ENCODE measurements at regions not wholly inside any gene's neighbourhood (a gene's known extent, or its start where the extent isn't known, plus 50 kb on each side); places are given as distances from the start of the nearest gene placed in this dataset.
"Not testable (repeated sequence)": the region's sequence is repeated elsewhere in the genome, so short reads cannot be mapped to it uniquely, and the experiment has no call there.

DNA sequence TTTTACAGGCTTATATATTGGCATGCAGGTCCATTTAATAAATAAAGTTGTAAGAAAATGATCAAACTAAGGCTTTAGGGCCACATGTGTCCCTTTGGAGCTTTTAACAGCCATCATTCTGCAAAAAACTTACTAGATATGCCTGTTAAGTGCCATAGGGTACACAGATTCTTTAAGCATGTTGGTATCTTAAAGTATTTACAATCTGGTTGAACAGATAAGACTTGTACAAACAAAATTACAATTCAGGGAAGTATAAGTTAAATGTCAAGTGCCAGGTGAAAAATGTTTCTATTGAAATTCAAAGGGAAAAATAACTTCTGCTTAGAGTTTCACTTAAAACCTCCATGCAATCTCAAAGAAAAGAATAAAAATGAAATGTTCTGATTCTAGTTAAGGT, 558.4 kb upstream of the ST8SIA4 start:
- TF ChIP-seq POLR2A (IDR thresholded peaks at IDR 0.05), result no peak
- TF ChIP-seq, protein P1, sequence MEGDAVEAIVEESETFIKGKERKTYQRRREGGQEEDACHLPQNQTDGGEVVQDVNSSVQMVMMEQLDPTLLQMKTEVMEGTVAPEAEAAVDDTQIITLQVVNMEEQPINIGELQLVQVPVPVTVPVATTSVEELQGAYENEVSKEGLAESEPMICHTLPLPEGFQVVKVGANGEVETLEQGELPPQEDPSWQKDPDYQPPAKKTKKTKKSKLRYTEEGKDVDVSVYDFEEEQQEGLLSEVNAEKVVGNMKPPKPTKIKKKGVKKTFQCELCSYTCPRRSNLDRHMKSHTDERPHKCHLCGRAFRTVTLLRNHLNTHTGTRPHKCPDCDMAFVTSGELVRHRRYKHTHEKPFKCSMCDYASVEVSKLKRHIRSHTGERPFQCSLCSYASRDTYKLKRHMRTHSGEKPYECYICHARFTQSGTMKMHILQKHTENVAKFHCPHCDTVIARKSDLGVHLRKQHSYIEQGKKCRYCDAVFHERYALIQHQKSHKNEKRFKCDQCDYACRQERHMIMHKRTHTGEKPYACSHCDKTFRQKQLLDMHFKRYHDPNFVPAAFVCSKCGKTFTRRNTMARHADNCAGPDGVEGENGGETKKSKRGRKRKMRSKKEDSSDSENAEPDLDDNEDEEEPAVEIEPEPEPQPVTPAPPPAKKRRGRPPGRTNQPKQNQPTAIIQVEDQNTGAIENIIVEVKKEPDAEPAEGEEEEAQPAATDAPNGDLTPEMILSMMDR (IDR thresholded peaks at IDR 0.05 in 4 of 5, conservative IDR thresholded peaks at IDR 0.05 in 1 of 5), result no peak
- intact Hi-C loops (cut with DNase I; ENCODE audit: low total_unique reads) (no loop called here), in situ Hi-C loops (cut with MboI; ENCODE audit: low sequenced_read_pairs in 4 of 4) (no loop called here)
- ATAC-seq (no peak), DNase-seq (no peak)
- Histone ChIP-seq H3K27ac (no peak overlapping the region), H3K4me3 (no peak overlapping the region), H3K36me3 (no peaks in the 10 kb centered on the region), H3K4me1 (no peaks in the 10 kb centered on the region), H3K9me3 (no peaks in the 10 kb centered on the region), H3K27me3 (no peaks in the 10 kb centered on the region)

DNA sequence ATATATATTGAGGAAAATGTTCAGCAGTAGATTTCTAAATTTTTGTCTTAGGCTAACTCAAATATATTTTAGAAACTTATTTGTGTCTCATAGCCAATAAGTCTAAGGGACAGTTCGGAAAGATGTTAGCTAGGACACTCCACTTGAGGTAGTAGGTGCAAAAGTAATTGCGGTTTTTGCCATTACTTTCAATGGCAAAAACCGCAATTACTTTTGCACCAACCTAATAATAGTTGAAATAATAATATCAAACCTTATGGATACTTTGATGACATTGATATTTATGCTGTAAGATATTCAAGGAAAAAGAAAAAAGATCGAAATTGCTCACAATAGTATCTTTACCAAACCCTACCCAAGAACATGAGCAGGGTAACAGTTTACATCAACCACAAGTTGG, 555.5 kb upstream of the ST8SIA4 start:
- no peak for TF ChIP-seq POLR2A (IDR thresholded peaks at IDR 0.05)
- TF ChIP-seq, protein P1 (IDR thresholded peaks at IDR 0.05 in 4 of 5, conservative IDR thresholded peaks at IDR 0.05 in 1 of 5), result no peak
- in situ Hi-C loops (cut with MboI; ENCODE audit: low sequenced_read_pairs in 4 of 4) (no loop called here), intact Hi-C loops (cut with DNase I; ENCODE audit: low total_unique reads) (no loop called here)

DNA sequence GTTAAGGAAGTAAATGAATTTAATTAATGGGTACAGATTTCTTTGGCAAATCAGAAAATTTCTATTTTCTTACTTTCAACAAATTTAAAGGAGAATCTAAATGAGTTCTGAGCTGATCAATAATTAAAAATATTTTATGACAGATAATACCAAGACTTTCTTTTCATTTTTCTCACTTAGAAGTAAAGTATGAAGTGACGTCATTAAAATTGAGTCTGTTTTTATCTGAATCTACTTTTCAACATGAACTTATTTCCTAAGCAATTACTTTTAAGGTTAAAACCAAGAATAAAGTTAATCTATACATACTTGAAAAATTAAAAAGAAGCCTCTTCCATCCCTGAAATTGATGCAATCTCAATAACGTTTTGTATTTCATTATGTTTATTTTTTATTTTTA, 552.8 kb upstream of the ST8SIA4 start:
- Histone ChIP-seq H3K36me3 (no peaks in the 10 kb centered on the region), H3K4me3 (no peak overlapping the region), H3K4me1 (no peaks in the 10 kb centered on the region), H3K9me3 (no peaks in the 10 kb centered on the region), H3K27me3 (no peaks in the 10 kb centered on the region), H3K27ac (no peak overlapping the region)
- intact Hi-C loops (cut with DNase I; ENCODE audit: low total_unique reads), result no loop called here
- ATAC-seq (no peak), DNase-seq (no peak)
- in situ Hi-C loops (cut with MboI; ENCODE audit: low sequenced_read_pairs in 4 of 4), result no loop called here
- TF ChIP-seq, protein P1 (IDR thresholded peaks at IDR 0.05 in 4 of 5, conservative IDR thresholded peaks at IDR 0.05 in 1 of 5), result no peak
- no peak for TF ChIP-seq POLR2A (IDR thresholded peaks at IDR 0.05)

More for the DNA sequence above, 555.5 kb upstream of the ST8SIA4 start:
- Histone ChIP-seq H3K4me1 (no peaks in the 10 kb centered on the region), H3K4me3 (no peak overlapping the region), H3K9me3 (no peaks in the 10 kb centered on the region), H3K27me3 (no peaks in the 10 kb centered on the region), H3K36me3 (no peaks in the 10 kb centered on the region), H3K27ac (no peak overlapping the region)
- no peak for DNase-seq
- ATAC-seq, result no peak

DNA sequence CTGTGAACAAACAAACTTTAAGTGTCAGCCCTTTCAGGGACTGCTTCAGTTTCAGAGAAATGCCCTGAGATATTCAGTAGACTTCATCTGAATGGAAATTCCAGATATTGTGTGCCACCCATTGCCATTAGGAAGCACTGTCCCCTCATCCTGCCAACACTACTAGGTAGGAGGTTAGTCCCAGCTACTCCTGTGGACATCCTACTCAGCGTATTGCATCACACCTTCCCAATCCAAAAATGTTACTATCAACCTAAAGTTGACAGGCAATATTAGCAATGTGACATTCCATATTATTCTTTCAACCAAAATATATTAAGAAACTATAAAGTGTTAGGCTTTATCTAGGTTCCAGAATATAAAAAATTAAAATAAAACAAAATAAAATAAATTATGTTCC, 552.0 kb upstream of the ST8SIA4 start:
- DNase-seq (no peak), ATAC-seq (no peak)
- TF ChIP-seq, protein P1 (IDR thresholded peaks at IDR 0.05 in 4 of 5, conservative IDR thresholded peaks at IDR 0.05 in 1 of 5), result no peak
- TF ChIP-seq POLR2A (IDR thresholded peaks at IDR 0.05), result no peak
- Histone ChIP-seq H3K36me3 (no peaks in the 10 kb centered on the region), H3K4me1 (no peaks in the 10 kb centered on the region), H3K4me3 (no peak overlapping the region), H3K27me3 (no peaks in the 10 kb centered on the region), H3K9me3 (no peaks in the 10 kb centered on the region), H3K27ac (no peak overlapping the region)
- in situ Hi-C loops (cut with MboI; ENCODE audit: low sequenced_read_pairs in 4 of 4), result no loop called here
- intact Hi-C loops (cut with DNase I; ENCODE audit: low total_unique reads), result no loop called here

DNA sequence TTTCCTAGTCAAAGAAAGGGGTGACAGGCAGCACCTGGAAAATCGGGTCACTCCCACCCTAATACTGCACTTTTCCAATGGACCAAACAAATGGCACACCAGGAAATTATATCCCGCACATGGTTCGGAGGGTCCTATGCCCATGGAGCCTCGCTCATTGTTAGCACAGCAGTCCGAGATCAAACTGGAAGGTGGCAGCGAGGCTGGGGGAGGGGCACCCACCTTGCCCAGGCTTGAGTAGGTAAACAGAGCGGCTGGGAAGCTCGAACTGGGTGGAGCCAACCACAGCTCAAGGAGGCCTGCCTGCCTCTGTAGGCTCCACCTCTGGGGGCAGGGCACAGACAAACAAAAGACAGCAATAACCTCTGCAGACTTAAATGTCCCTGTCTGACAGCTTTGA, 539.2 kb upstream of the ST8SIA4 start:
- H3K27ac ChIP-seq, result not testable (repeated sequence)

More for the DNA sequence above, 539.2 kb upstream of the ST8SIA4 start:
- H3K4me3 ChIP-seq; intact Hi-C loops (cut with DNase I; ENCODE audit: low total_unique reads); H3K36me3 ChIP-seq; H3K4me1 ChIP-seq; H3K9me3 ChIP-seq; DNase-seq; H3K27me3 ChIP-seq; ATAC-seq; in situ Hi-C loops (cut with MboI; ENCODE audit: low sequenced_read_pairs in 4 of 4): not testable (repeated sequence)
